Ramos (cell line): ENCODE measurements at regions not wholly inside any gene's neighbourhood (a gene's known extent, or its start where the extent isn't known, plus 50 kb on each side); places are given as distances from the start of the nearest gene placed in this dataset.
"Not testable (repeated sequence)": the region's sequence is repeated elsewhere in the genome, so short reads cannot be mapped to it uniquely, and the experiment has no call there.

Experiments used
- in situ Hi-C: fragments of 300-500 bp; cut with MboI; formaldehyde crosslinking; loops from one replicate; pipeline ENCODE4 v1.14.3; 2022; ENCODE audit warnings: low sequenced_read_pairs; ENCODE audit not compliant: unreplicated experiment

DNA sequence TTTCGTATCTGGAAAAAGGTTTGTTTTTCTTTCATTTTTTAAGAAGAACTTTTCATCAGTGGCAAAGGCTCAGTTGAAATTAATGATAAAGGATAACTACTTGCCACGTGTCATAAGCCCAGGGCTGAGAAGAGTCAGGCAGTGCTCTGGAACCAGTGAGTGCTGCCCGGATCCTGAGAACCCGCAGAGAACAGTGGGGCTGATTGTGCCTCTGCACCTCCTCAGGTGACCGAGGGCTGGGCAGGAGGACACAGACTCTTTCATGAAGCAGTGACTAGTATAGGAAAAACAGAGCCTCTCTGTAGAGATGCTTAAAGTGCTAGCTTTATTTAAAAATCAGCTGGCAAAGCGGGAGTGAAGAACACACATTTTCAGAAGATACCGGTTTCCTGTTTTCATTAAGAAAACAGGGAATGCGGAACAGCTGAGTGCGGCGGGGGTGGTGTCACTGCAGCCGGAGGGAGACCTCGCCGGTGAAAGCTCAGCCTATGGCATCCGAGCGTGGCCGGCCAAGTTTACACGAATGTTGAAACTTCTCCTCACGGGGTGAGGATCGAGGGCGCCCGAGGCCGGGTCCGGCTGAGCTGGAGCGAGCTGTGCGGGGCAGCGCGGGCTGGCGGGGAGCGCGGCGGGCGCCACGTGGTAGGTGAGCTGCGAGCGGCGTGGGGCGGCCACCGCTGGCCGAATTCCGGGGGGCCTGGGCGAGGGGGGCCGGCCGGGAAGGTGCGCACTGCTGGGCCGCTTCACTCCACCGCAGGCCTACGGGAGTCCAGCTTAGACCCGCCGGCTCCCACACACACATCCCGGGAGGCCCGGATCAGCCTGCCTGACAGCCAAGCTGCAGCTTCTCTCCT is 134.7 kb upstream of the DMRT1 start:
- in situ Hi-C loops, result no loop called here

DNA sequence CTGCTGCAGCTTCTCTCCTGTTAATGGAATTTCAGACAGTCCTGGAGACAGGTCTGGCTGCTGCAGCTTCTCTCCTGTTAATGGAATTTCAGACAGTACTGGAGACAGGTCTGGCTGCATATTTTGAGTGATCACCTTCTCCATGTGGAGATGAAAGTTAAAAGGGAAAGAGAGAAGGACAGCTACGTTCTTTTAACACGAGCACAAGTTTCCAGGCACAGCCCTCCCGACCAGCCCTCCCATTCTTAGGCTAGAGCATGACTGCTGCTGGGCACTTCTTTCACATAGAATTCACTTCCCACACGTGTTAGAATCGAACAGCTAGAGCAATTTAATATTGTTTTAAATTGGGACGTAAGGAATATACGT is 133.3 kb upstream of the DMRT1 start:
- in situ Hi-C loops, result no loop called here

DNA sequence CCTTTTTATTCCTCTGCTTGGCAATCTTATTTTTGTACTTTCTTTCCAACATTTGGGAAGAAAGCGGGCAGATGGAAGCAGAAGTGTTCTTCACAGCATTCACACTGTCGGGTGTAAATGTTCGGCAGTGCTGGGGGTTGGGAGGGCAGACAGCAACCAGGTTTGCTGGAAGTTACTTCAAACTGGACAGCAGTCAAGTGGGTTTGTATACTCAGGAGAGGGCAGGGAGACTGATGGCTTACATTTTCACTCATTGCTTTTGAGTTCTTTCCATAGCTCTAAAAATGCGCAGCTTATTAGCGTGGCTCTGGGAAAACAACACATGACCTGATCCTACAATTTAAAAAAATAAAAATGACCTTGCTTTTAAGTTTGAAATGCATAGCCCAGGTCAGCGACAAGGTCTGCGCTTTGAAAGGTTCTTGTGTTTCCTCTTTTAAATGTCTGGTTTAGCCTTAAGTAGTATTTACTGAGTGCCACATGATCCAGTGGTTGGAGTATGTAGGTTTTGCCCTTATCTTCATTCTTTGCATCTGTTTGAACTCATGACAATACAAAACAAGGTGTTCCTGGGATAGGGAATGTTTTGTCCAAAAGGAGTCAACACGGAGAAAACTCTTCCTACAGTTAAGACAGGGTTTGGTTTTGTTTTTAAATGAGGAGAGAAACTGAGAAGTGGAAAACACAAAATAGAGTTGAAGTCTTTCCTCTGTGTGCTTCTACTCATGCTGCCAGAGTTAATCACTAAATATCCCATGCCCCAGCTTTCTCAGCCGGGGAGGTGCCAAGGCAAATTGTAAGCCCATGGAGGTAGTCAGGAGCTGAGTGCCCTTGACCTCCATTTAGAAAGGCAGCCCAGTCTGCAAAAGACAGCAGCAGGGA is 132.7 kb upstream of the DMRT1 start:
- in situ Hi-C loops, result no loop called here

DNA sequence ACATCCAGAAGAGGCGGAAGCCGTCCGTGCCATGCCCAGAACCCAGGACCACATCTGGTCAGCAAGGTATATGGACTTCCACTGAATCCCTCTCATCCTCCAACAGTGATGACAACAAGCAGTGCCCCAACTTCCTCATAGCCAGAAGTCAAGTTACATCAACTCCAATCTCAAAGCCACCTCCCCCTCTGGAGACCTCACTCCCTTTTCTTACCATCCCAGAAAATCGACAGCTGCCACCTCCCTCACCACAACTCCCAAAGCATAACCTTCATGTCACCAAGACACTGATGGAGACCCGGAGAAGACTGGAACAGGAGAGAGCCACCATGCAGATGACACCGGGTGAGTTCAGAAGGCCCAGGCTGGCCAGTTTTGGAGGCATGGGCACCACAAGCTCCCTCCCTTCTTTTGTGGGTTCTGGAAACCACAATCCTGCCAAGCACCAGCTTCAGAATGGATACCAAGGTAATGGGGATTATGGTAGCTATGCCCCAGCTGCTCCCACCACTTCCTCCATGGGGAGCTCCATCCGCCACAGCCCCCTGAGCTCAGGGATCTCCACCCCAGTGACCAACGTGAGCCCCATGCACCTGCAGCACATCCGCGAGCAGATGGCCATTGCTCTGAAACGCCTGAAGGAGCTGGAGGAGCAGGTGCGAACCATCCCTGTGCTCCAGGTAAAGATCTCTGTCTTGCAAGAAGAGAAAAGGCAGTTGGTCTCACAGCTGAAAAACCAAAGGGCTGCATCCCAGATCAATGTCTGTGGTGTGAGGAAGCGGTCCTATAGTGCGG is 130.3 kb upstream of the DMRT1 start:
- in situ Hi-C loops, result no loop called here

DNA sequence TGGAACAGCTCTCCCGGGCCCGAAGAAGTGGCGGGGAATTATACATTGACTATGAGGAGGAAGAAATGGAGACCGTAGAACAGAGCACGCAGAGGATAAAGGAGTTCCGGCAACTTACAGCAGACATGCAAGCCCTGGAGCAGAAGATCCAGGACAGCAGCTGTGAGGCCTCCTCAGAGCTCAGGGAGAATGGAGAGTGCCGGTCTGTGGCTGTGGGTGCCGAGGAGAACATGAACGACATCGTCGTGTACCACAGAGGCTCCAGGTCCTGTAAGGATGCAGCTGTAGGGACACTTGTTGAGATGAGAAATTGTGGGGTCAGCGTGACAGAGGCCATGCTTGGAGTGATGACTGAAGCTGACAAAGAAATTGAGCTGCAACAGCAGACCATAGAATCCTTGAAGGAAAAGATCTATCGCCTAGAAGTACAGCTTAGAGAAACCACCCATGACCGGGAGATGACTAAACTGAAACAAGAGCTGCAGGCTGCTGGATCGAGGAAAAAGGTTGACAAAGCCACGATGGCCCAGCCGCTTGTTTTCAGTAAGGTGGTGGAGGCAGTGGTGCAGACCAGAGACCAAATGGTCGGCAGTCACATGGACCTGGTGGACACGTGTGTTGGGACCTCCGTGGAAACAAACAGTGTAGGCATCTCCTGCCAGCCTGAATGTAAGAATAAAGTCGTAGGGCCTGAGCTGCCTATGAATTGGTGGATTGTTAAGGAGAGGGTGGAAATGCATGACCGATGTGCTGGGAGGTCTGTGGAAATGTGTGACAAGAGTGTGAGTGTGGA is 129.5 kb upstream of the DMRT1 start:
- in situ Hi-C loops, result no loop called here

DNA sequence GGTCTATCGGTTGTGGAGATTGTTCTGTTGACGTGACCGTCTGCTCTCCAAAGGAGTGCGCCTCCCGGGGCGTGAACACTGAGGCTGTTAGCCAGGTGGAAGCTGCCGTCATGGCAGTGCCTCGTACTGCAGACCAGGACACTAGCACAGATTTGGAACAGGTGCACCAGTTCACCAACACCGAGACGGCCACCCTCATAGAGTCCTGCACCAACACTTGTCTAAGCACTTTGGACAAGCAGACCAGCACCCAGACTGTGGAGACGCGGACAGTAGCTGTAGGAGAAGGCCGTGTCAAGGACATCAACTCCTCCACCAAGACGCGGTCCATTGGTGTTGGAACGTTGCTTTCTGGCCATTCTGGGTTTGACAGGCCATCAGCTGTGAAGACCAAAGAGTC is 128.9 kb upstream of the DMRT1 start:
- in situ Hi-C loops, result no loop called here

DNA sequence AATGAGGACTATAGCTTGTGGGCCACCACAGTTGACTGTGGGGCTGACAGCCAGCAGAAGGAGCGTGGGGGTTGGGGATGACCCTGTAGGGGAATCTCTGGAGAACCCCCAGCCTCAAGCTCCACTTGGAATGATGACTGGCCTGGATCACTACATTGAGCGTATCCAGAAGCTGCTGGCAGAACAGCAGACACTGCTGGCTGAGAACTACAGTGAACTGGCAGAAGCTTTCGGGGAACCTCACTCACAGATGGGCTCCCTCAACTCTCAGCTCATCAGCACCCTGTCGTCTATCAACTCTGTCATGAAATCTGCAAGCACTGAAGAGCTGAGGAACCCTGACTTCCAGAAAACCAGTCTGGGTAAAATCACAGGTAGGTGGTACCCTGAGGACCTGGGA is 128.4 kb upstream of the DMRT1 start:
- in situ Hi-C loops, result no loop called here

DNA sequence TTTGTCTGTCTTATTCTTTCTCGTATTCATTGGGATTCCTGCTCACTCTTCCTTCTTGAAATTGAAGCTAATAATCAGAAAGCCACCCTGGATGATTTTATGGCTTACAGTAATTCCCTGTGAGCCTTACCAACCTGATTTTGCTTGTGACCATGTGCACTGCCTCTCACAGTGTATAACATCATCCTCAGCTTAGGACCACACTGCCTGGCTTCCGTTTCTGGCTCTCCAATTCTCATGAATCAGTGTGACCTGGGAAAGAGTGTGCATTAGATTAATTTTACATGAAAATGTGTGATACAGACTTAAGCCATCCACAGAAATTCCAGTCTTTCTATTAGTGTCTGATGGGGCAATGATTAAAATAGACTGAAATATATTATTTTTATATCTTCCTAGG is 126.8 kb upstream of the DMRT1 start:
- in situ Hi-C loops, result no loop called here

DNA sequence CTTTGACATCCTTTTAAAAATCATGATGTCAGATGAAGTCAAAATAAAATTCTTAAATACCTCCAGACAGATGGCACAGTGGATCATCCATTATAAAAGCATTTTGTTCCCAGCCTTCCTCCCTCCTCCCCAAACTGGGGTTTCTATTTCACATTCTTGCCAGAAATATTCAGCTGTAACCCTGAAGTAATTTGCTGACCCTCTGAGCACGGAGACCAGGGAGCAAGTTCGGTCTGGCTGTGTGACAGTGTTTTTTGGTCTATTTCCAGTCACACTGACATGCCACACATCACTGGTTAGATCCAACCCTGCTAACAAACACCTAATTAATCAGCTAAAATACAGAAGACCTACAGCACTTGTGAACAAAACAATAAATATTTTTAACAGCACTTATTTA is 126.2 kb upstream of the DMRT1 start:
- in situ Hi-C loops, result no loop called here

DNA sequence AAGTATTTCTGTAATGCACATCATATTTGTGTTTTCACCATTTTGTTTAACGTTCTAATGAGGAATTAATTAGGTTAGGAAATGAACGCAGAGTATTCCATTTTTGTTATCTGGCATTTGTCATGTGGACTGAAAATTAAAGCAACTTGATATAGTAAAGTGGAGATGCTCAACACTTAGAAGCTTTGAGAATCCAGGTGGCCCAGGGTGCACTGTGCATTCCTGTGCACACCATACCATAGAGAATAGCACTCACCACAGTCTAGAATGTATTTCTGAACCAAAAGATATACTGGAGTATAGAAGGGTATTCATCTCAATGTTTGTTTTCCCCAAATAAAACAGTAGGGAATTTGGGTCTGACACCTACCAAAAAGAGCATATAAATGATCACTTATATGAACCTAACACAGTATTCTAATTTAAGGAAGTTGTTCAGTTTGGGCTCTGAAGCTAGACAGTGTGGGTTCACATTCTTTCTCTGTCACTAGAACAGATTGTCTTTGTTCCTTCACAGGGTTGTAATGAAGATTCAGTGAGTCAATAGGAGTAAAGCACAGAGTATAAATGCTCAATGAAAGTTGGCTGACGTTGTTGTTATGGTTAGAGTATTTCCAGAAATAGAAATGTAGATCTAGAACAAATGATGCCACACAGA is 125.6 kb upstream of the DMRT1 start:
- in situ Hi-C loops, result no loop called here

DNA sequence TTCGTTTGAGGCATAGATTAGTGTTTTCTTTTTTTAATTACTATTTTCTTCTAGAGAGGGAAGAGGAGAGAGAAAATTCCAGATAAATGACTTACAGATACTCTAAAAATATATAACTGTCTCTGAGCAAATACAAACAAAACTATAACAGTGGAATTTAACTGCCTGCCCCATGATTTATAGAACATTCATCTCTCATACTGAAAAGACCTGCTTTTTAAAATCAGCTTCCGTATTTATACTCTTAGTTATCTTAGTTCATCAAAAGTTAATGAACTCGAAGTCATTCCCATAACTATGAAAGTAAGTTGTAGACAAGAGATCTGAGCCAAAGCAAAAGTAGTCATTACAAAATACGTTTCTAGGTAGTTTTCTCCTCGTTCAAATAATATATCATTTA is 123.8 kb upstream of the DMRT1 start:
- in situ Hi-C loops, result no loop called here

DNA sequence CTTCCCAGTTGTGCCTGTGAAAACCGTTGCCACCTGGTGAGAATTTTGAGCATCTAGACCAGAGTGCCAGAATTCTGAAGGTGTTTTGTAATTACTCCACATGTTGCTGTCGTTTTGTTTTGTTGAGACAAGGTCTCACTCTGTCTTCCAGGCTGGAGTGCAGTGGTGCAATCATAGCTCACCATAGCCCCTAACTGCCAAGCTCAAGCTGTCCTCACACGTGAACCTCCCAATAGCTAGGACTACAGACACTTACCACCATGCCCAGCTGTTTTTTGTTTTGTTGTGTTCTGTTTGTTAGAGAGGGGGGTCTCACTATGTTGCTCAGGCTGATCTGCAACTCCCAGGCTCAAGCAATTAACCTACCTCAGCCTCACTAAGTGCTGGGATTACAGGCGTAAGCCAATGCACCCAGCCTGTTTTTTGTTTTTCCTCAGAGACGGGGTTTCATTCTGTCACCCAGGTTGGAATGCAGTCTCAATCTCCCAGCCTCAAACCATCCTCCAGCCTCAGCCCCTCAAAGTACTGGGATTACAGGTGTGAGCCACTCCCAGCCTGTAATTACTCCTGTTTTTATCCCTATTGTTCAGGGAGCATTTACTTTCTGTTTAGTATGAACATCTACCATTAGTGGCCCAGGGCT is 121.1 kb upstream of the DMRT1 start:
- in situ Hi-C loops, result no loop called here

DNA sequence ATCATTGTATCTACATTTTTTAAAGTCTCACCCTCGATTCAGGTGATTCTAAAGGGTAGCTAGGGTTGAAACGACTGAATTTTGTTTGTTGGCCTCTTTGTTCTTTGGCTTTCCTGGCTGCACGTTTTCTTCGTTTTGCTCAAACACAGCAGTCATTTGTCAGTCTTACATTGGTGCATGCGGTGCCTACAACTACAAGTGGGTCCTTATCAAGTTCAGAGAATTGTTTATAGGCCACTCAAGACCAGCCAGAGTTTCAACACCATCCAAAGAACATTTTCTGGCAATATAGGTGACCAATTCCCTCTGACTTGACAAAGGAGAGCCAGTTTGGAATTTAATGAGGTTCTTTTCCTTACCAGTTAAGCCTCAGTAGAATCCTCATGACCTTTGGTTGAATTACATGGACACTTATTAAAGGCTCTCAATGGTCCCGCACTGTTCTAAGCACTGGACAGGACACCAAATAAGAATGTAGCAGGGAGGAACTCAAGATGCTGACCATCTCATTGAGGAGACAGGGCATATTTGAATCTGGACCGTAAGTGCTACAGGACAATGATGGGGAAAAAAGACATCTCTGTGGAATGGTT is 119.0 kb upstream of the DMRT1 start:
- in situ Hi-C loops, result no loop called here

DNA sequence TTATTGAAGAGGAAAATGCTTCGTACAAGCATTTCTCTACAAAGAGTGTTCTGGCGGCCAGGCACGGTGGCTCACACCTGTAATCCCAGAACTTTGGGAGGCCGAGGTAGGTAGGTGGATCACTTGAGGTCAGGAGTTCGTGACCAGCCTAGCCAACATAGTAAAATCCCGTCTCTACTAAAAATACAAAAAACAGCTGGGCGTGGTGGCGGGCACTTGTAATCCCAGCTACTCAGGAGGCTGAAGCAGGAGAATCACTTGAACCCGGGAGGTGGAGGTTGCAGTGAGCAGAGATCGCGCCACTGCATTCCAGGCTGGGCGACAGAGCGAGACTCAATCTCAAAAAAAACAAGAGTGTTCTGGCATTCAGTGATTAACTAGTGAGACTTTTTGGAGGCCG is 117.0 kb upstream of the DMRT1 start:
- in situ Hi-C loops, result not testable (repeated sequence)

DNA sequence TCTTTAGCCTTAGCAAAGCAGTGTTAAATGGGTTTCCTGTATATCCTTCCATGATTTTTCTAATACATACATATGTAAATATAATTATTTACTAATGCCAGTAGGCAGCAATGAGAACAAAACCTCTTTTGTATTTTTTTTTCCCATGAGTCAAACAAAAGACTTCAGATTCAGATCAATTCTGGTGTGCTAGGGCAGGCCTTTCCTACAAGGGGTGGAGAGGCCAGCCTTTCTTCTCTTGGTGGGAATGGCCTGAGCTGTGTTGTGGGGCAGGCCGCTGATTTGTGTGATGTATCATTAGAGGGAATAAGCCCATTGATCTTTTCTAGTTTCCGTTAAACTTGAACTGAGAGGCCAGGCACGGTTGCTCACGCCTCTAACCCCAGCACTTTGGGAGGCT is 115.5 kb upstream of the DMRT1 start:
- in situ Hi-C loops, result no loop called here

DNA sequence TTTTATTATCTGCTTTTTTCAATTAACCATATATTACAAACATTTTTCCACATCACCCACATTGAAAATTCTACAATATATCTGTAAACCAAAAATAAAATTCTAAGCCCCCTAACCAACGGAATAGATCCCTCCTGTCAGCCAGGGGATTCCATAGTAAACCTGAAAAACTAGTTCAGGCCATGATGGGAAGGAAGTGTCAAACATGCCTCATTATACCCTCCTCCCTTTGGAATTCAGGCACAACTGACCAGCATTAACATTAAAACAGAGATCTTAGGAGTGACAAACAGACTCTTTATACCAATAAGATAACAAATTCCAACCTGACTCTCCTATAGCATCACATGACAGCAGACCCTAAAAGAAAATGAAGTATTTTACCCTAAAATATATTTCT is 113.7 kb upstream of the DMRT1 start:
- in situ Hi-C loops, result no loop called here

DNA sequence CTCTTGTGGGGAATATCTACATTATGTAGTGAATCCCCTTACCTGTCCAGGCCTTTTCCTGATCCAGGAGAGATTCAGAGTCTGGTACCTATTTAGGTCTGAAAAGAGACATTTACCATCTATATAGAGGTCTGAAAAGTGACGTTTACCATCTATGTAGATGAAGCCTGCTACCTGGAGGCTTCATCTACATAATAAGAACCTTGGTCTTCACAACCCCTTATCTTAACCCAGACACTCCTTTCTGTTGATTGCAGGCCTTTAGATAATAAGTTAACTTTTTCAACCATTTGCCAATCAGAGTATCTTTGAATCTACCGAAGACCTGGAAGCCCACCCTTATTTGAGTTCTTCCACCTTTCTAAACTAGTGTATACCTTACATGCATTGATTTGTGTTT is 113.0 kb upstream of the DMRT1 start:
- in situ Hi-C loops, result no loop called here

DNA sequence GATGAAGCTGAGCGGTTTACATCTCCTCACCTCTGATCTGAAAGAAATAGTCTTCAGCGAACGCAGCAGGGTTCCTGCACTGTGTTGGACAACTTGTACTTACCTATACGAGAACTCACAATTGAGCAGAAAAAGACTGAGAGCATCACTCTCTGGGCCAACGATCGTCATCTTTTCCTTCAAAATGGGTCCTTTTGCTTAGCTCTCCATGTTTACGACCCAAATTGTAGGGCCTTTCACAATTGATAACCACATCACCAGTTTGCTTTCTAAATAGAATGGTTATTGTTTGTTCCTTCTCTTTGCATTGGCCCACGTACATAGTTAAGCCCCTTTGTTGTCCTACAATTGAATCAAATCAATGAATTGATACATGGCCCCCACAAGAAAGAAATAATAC is 110.0 kb upstream of the DMRT1 start:
- in situ Hi-C loops, result no loop called here
